ENCODE measurements at regions not wholly inside any gene's neighbourhood (a gene's known extent, or its start where the extent isn't known, plus 50 kb on each side); places are given as distances from the start of the nearest gene placed in this dataset.

DNA sequence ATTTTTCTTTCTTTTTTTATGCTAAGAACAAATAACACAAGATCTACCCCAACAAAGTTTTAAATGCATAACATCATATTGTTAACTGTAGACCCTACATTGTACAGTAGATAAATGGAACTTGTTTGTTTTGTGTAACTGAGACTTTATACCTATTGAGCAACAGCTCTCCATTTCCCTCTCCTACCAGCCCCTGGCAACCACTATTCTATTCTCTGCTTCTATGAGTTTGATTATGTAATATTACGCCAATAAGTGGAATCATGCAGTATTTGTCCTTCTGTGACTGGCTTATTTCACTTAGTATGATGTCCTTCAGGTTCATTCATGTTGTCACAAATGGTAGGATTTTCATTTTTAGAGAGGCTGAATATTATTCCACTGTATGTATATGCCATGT, 308.2 kb upstream of the PRR16 start:
- Histone ChIP-seq H3K79me2 (ENCODE audit: control insufficient read depth, insufficient read depth, low read length) (no peaks in the 10 kb centered on the region), H3K36me3 (replicated peaks in 1 of 2; ENCODE audit: control extremely low read depth in 1 of 2, control insufficient read depth in 1 of 2, extremely low read depth in 1 of 2, insufficient read depth in 2 of 2, low read length in 1 of 2) (no peaks in the 10 kb centered on the region), H3K9ac (ENCODE audit: low read length) (no peak overlapping the region), H3K27ac (ENCODE audit: low read length in 2 of 2) (no peak overlapping the region), H3K4me3 (ENCODE audit: control extremely low read depth in 1 of 5, extremely low read depth in 1 of 5, insufficient read depth in 1 of 5, low read depth in 2 of 5, low read length in 4 of 5) (no peak overlapping the region), H3K4me2 (replicated peaks; ENCODE audit: low read depth, low read length, poor library complexity, severe bottlenecking) (no peak overlapping the region), H3K9me3 (ENCODE audit: control extremely low read depth in 1 of 3, control insufficient read depth in 2 of 3, insufficient read depth in 1 of 3, low read length in 2 of 3) (no peaks in the 10 kb centered on the region), H3K4me1 (ENCODE audit: control insufficient read depth in 2 of 2, insufficient read depth in 2 of 2, low read length in 2 of 2) (no peaks in the 10 kb centered on the region), H4K20me1 (ENCODE audit: control insufficient read depth, insufficient read depth, low read length, poor library complexity, severe bottlenecking) (no peaks in the 10 kb centered on the region), H2AFZ (ENCODE audit: insufficient read depth, low read depth, low read length, poor library complexity, severe bottlenecking) (no peak overlapping the region), H3K27me3 (replicated peaks in 1 of 4; ENCODE audit: control extremely low read depth in 1 of 4, control insufficient read depth in 3 of 4, insufficient read depth in 4 of 4, low read length in 3 of 4) (no peaks in the 10 kb centered on the region)
- DNase-seq, result no peak
- no peak for ATAC-seq (ENCODE audit: low read depth)
- no peak overlapping the region for H3K4me3 Mint-ChIP-seq
- intact Hi-C loops (cut with micrococcal nuclease), result no loop called here
- no peaks in the 10 kb centered on the region for H3K9me3 Mint-ChIP-seq (ENCODE audit: insufficient read depth)
- TF ChIP-seq, protein P1, sequence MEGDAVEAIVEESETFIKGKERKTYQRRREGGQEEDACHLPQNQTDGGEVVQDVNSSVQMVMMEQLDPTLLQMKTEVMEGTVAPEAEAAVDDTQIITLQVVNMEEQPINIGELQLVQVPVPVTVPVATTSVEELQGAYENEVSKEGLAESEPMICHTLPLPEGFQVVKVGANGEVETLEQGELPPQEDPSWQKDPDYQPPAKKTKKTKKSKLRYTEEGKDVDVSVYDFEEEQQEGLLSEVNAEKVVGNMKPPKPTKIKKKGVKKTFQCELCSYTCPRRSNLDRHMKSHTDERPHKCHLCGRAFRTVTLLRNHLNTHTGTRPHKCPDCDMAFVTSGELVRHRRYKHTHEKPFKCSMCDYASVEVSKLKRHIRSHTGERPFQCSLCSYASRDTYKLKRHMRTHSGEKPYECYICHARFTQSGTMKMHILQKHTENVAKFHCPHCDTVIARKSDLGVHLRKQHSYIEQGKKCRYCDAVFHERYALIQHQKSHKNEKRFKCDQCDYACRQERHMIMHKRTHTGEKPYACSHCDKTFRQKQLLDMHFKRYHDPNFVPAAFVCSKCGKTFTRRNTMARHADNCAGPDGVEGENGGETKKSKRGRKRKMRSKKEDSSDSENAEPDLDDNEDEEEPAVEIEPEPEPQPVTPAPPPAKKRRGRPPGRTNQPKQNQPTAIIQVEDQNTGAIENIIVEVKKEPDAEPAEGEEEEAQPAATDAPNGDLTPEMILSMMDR (IDR thresholded peaks at IDR 0.05), result no peak
- no peak for TF ChIP-seq EZH2 (IDR thresholded peaks at IDR 0.05; ENCODE audit: borderline replicate concordance, insufficient read depth, low read depth, low read length, poor library complexity, severe bottlenecking)
- POLR2A ChIA-PET, result no interaction called here
- no peak overlapping the region for H3K27ac Mint-ChIP-seq
- WGBS (ENCODE audit: insufficient coverage), result no CpG with 5 or more reads among the region's 1 CpG
- H3K27me3 Mint-ChIP-seq, result no peaks in the 10 kb centered on the region
- H3K4me1 Mint-ChIP-seq, result no peaks in the 10 kb centered on the region
- CTCF ChIA-PET, result no interaction called here

GRCh38 chr5:120158211-120158610, 305.9 kb upstream of the PRR16 start:
- 80% methylated on average over 1 of the region's 1 CpG for WGBS (ENCODE audit: insufficient coverage)
- no peak overlapping the region for H3K4me3 Mint-ChIP-seq
- Histone ChIP-seq H3K36me3 (replicated peaks in 1 of 2; ENCODE audit: control extremely low read depth in 1 of 2, control insufficient read depth in 1 of 2, extremely low read depth in 1 of 2, insufficient read depth in 2 of 2, low read length in 1 of 2) (no peaks in the 10 kb centered on the region), H3K9me3 (ENCODE audit: control extremely low read depth in 1 of 3, control insufficient read depth in 2 of 3, insufficient read depth in 1 of 3, low read length in 2 of 3) (no peaks in the 10 kb centered on the region), H4K20me1 (ENCODE audit: control insufficient read depth, insufficient read depth, low read length, poor library complexity, severe bottlenecking) (no peaks in the 10 kb centered on the region), H3K4me3 (ENCODE audit: control extremely low read depth in 1 of 5, extremely low read depth in 1 of 5, insufficient read depth in 1 of 5, low read depth in 2 of 5, low read length in 4 of 5) (no peak overlapping the region), H3K27ac (ENCODE audit: low read length in 2 of 2) (no peak overlapping the region), H3K4me2 (replicated peaks; ENCODE audit: low read depth, low read length, poor library complexity, severe bottlenecking) (no peak overlapping the region), H3K79me2 (ENCODE audit: control insufficient read depth, insufficient read depth, low read length) (no peaks in the 10 kb centered on the region), H2AFZ (ENCODE audit: insufficient read depth, low read depth, low read length, poor library complexity, severe bottlenecking) (no peak overlapping the region), H3K9ac (ENCODE audit: low read length) (no peak overlapping the region), H3K4me1 (ENCODE audit: control insufficient read depth in 2 of 2, insufficient read depth in 2 of 2, low read length in 2 of 2) (no peaks in the 10 kb centered on the region), H3K27me3 (replicated peaks in 1 of 4; ENCODE audit: control extremely low read depth in 1 of 4, control insufficient read depth in 3 of 4, insufficient read depth in 4 of 4, low read length in 3 of 4) (no peaks in the 10 kb centered on the region)
- CTCF ChIA-PET, result no interaction called here
- H3K27me3 Mint-ChIP-seq, result no peaks in the 10 kb centered on the region
- H3K4me1 Mint-ChIP-seq, result no peaks in the 10 kb centered on the region
- TF ChIP-seq EZH2 (IDR thresholded peaks at IDR 0.05; ENCODE audit: borderline replicate concordance, insufficient read depth, low read depth, low read length, poor library complexity, severe bottlenecking), result no peak
- TF ChIP-seq, protein P1 (IDR thresholded peaks at IDR 0.05), result no peak
- no peak for DNase-seq
- intact Hi-C loops (cut with micrococcal nuclease), result no loop called here
- POLR2A ChIA-PET, result no interaction called here
- no peak overlapping the region for H3K27ac Mint-ChIP-seq
- no peak for ATAC-seq (ENCODE audit: low read depth)
- no peaks in the 10 kb centered on the region for H3K9me3 Mint-ChIP-seq (ENCODE audit: insufficient read depth)

Data from B cell (primary cell).